Transverse colon (tissue), 4 donors: ENCODE measurements at regions not wholly inside any gene's neighbourhood (a gene's known extent, or its start where the extent isn't known, plus 50 kb on each side); places are given as distances from the start of the nearest gene placed in this dataset.

Source experiments
- DNase-seq: peaks from one replicate; pipeline ENCODE4 v3.0.0-alpha.2; 2019
- H3K27ac ChIP-seq, 4 donors: fragments of 200-600 bp; sonication (generic); 2 replicates each; pipeline ENCODE4 v1.5.1; 2016 to 2018; ENCODE audit warnings: inconsistent platforms in 4 of 4
- H3K27me3 ChIP-seq: fragments of 200-600 bp; sonication (generic); 2 replicates; pipeline ENCODE4 v1.5.1; 2017; ENCODE audit warnings: inconsistent platforms
- H3K36me3 ChIP-seq, 4 donors: fragments of 200-600 bp; sonication (generic); 2 replicates each; pipeline ENCODE4 v1.5.1; 2017 to 2019; ENCODE audit warnings: inconsistent platforms in 4 of 4
- H3K4me1 ChIP-seq, 4 donors: fragments of 200-600 bp; sonication (generic); 2 replicates each; pipeline ENCODE4 v1.5.1; 2017 to 2020; ENCODE audit warnings: inconsistent platforms in 4 of 4
- H3K4me3 ChIP-seq, 4 donors: fragments of 200-600 bp; sonication (generic); 1 replicate in 1 of 4; 2 replicates in 3 of 4; pipeline versions ENCODE4 v1.5.1 to v1.6.1; 2017 to 2019; ENCODE audit warnings: inconsistent platforms in 4 of 4
- H3K9me3 ChIP-seq, 2 donors: fragments of 200-600 bp; sonication (generic); 2 replicates each; pipeline ENCODE4 v1.5.1; 2017 to 2019; ENCODE audit warnings: inconsistent platforms in 2 of 2
- EP300 ChIP-seq: sonication (generic); formaldehyde crosslinking; IDR thresholded peaks from one replicate; pipeline ENCODE4 v1.6.1; 2017; ENCODE audit warnings: antibody characterized with exemption, low read depth
- POLR2A ChIP-seq: fragments of 450-650 bp; IDR thresholded peaks from one replicate; pipeline ENCODE4 v1.6.1; 2016; ENCODE audit warnings: antibody characterized with exemption, mild to moderate bottlenecking, moderate library complexity
- POLR2AphosphoS5 ChIP-seq, 3 donors: sonication (generic); formaldehyde crosslinking; IDR thresholded peaks; one replicate each; pipeline ENCODE4 v1.6.1; 2016; ENCODE audit warnings: antibody characterized with exemption in 3 of 3
- WGBS, 2 donors: methylation state at CpG; one replicate each; pipeline ENCODE4 v1.1.5; 2018; ENCODE audit warnings: low coverage in 1 of 2; 5-methylcytosine and 5-hydroxymethylcytosine counted together
- in situ Hi-C, 4 donors: fragments of 200-750 bp; cut with MboI; loops; one replicate each; pipeline versions ENCODE4 v1.15.0 to v1.15.1; 2017; ENCODE audit warnings: low sequenced_read_pairs in 3 of 4, low pct_ligation_motif_present in 1 of 4, low pct_unique_long_range_greater_than_20kb in 1 of 4
- intact Hi-C: fragments of 100-400 bp; cut with DNase I; formaldehyde crosslinking; loops from one replicate; pipeline ENCODE4 v1.15.1; 2023; ENCODE audit warnings: low total_unique reads
- TF ChIP-seq, protein P1 (sequence below), 5 experiments: fragments of 200-600 bp in 3 of 5; fragments of 450-650 bp in 2 of 5; sonication (generic) in 3 of 5; IDR thresholded peaks; 1 replicate in 2 of 5; 2 replicates in 3 of 5; pipeline ENCODE4 v1.5.1; 2016 to 2017; ENCODE audit warnings: antibody characterized with exemption in 5 of 5, inconsistent platforms in 3 of 5, mild to moderate bottlenecking in 2 of 5, moderate library complexity in 1 of 5

DNA sequence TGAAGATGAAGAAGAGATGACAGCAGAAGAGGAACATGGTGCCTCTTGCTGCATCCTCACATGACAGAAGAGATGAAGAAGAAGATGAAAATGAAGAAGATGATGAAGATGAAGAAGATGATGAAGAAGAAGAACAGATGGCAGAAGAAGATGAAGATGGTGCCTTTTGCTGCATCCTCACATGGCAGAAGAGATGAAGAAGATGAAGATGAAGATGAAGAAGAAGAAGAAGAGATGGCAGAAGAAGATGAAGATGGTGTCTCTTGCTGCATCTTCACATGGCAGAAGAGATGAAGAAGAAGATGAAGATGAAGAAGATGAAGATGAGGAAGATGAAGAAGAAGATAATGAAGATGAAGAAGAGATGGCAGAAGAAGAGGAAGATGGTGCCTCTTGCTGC lies 63.7 kb upstream of the HPF1 start:
- Histone ChIP-seq H3K4me1 (no peaks in the 10 kb centered on the region), H3K27me3 (peaks cover 5% of the 10 kb centered on the region), H3K9me3 (no peaks in the 10 kb centered on the region), H3K27ac (no peak overlapping the region), H3K36me3 (no peaks in the 10 kb centered on the region), H3K4me3 (no peak overlapping the region)
- in situ Hi-C loops (no loop called here), intact Hi-C loops (no loop called here)
- DNase-seq = no peak
- no peak for TF ChIP-seq POLR2AphosphoS5 (IDR thresholded peaks at IDR 0.05)
- TF ChIP-seq, protein P1, sequence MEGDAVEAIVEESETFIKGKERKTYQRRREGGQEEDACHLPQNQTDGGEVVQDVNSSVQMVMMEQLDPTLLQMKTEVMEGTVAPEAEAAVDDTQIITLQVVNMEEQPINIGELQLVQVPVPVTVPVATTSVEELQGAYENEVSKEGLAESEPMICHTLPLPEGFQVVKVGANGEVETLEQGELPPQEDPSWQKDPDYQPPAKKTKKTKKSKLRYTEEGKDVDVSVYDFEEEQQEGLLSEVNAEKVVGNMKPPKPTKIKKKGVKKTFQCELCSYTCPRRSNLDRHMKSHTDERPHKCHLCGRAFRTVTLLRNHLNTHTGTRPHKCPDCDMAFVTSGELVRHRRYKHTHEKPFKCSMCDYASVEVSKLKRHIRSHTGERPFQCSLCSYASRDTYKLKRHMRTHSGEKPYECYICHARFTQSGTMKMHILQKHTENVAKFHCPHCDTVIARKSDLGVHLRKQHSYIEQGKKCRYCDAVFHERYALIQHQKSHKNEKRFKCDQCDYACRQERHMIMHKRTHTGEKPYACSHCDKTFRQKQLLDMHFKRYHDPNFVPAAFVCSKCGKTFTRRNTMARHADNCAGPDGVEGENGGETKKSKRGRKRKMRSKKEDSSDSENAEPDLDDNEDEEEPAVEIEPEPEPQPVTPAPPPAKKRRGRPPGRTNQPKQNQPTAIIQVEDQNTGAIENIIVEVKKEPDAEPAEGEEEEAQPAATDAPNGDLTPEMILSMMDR (IDR thresholded peaks at IDR 0.05) = no peak
- no peak for TF ChIP-seq EP300
- TF ChIP-seq POLR2A = no peak

DNA sequence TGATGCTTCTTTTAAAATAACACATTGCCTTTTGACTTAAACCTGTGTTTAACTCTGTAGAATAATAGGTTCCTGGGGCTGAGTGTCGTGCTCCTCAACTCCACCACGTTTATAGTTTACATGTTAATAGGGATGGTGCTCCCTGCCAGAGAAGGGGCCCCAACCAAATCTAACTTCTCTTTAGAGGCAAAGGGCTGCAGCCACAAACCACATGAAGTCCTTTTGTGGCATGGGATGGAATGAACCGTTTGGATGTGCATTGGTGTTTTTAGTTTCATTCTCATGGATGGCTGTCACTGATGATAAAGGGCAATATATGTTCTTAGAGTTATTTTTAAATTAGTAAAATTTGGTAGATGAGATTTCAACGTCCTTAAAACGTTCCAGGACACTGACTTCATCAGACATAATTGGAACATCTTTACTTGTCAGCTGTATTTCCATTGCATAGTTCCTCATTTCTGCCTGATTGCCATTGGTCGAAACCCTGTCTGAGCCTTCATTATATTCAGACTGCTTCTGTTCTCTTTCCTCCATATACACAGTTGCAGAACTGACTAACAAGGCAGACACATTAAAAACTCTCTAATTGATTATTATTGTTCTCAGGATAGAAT lies 60.4 kb upstream of the HPF1 start:
- no peak for DNase-seq
- Histone ChIP-seq H3K27me3 (peaks cover 5% of the 10 kb centered on the region), H3K27ac (no peak overlapping the region), H3K9me3 (no peaks in the 10 kb centered on the region), H3K4me1 (no peaks in the 10 kb centered on the region), H3K4me3 (no peak overlapping the region), H3K36me3 (no peaks in the 10 kb centered on the region)
- intact Hi-C loops = no loop called here
- 36 to 43% methylated on average over 6 of the region's 6 CpGs for WGBS, 2 donors
- TF ChIP-seq EP300 (no peak), POLR2A (no peak), POLR2AphosphoS5 (IDR thresholded peaks at IDR 0.05) (no peak)
- TF ChIP-seq, protein P1 (IDR thresholded peaks at IDR 0.05) = no peak
- in situ Hi-C loops = loop anchor here in 3 of 4 donors (10.0 kb wide), 2 partner anchors 227 to 237 kb away; no protein-coding TSS in a partner anchor

DNA sequence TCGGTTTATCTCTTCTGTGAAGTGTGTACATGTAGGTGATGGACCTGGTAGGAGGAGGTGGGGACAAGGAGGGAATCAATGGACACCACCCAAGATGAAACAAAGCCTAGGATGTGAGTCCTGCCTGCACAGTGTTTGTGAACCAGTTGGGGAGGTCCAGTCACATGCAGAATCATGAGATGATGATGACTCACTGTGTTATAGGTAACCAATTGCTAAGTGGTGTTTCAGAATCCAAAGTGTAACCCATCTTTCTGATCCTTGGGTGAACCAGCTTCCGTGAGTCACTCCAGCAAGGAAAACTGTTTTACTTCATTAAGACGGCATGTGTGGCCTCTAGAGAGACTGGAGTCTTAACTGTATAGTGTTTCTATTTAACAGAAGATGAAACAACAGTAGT lies 57.9 kb upstream of the HPF1 start:
- Histone ChIP-seq H3K36me3 (no peaks in the 10 kb centered on the region), H3K4me3 (no peak overlapping the region), H3K4me1 (no peaks in the 10 kb centered on the region), H3K27ac (no peak overlapping the region), H3K27me3 (peaks cover 5% of the 10 kb centered on the region), H3K9me3 (no peaks in the 10 kb centered on the region)
- intact Hi-C loops (no loop called here), in situ Hi-C loops (loop anchor here in 3 of 4 donors (10.0 kb wide), 2 partner anchors 229 to 239 kb away; no protein-coding TSS in a partner anchor)
- TF ChIP-seq, protein P1 (IDR thresholded peaks at IDR 0.05) = no peak
- TF ChIP-seq EP300 (no peak), POLR2AphosphoS5 (IDR thresholded peaks at IDR 0.05) (no peak), POLR2A (no peak)
- 57 to 58% methylated on average over 3 of the region's 3 CpGs for WGBS, 2 donors
- DNase-seq = no peak

DNA sequence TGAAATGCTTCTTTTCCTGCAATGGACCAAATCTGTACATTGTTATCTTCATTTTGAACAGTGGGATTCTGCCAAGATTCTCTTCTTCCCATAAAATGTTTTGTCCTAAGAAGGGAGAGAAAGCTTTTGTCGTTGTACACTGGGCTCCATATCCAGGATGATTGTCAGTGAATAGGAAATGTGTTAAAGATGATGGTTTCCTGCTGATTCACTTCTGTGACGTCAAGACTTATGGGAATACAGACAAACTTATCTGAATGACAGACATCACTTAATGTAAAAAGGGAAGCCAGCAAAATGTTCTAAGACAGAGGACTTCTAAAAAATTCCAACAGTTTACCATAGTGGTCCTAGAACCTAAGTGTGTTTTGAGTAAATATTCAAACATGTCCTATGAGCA lies 53.7 kb upstream of the HPF1 start:
- Histone ChIP-seq H3K27me3 (no peaks in the 10 kb centered on the region), H3K27ac (no peak overlapping the region), H3K36me3 (no peaks in the 10 kb centered on the region), H3K4me3 (no peak overlapping the region), H3K9me3 (no peaks in the 10 kb centered on the region), H3K4me1 (no peaks in the 10 kb centered on the region)
- 40 to 60% methylated on average over 2 of the region's 2 CpGs for WGBS, 2 donors
- intact Hi-C loops (no loop called here), in situ Hi-C loops (loop anchor here in 3 of 4 donors (10.0 kb wide), 2 partner anchors 233 to 243 kb away; no protein-coding TSS in a partner anchor)
- DNase-seq = no peak
- no peak for TF ChIP-seq EP300
- TF ChIP-seq, protein P1 (IDR thresholded peaks at IDR 0.05) = no peak
- no peak for TF ChIP-seq POLR2AphosphoS5 (IDR thresholded peaks at IDR 0.05)
- TF ChIP-seq POLR2A = no peak
